ELF-1 (cell line): ENCODE measurements at regions not wholly inside any gene's neighbourhood (a gene's known extent, or its start where the extent isn't known, plus 50 kb on each side); places are given as distances from the start of the nearest gene placed in this dataset.
"Not testable (repeated sequence)": the region's sequence is repeated elsewhere in the genome, so short reads cannot be mapped to it uniquely, and the experiment has no call there.

Experiments used
- DNase-seq: peaks from one replicate; pipeline ENCODE4 v3.0.0-alpha.2; 2016; ENCODE audit warnings: low read depth, low spot score

DNA sequence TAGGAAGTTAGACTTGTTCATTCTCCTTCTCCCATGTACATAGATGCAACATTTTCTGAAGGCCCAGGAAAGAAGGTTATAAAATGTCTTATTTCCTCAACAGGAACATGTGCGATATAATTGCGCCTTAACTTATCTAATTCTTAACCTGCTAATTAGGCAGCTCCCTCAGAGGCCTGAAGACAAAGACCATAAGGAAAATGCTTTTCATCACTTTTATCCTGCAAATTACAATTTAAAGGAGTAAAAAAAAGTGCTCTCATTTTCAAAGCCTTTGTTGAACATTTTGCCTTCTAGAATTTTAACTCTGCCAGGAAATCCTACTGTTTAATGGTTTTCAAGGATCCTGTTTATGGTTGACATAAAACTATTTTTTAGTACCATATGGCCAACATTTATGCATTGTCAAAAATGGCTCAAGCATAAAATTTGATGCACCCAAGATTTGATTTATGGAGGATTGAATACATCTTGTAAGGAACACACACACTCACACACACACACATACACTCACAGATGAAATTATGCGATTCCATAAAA lies 660.4 kb upstream of the TMEM132C start:
- DNase-seq: no peak

DNA sequence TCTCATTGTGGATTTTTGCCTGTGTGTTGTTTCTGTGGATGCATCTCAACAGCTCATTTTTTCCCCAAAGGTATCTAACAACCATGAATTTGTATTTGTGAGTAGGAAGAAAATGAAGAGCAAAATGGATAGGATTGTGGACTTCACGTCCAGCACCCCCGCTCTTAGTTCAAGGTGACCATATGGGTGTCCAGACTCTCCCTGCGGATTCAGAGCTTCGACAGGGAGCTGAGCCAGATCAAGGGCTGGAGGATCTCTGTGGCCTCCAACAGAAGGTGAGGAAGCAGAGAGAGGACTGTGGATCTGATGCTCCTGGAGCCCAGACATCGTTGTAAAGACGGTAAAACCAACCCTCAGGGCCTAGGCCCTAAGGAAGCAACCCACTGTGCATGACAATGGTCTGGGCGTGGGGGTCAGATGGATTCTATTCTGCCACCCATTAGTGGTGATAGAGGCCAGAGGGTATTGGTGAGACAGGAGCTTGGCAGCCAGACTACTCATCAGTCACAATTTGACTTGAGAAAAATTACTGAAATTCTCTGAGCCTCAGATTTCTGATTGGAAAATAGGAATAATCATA lies 659.7 kb upstream of the TMEM132C start:
- DNase-seq: peak; percentile 88

DNA sequence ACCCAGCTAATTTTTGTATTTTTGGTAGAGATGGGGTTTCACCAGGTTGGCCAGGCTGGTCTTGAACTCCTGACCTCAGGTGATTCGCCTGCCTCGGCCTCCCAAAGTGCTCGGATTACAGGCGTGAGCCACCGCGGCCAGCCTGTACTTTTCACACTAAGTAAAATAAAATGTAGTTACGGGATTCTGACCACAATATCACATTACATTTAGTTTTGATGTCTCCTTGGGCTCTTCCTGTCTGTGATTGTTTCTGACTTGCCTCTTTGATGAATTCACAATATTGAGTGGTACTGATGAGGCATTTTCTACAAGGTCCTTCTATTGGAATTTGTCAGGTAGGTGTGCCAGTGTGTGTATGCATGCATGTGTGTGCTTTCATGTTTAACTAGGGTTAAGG lies 658.6 kb upstream of the TMEM132C start:
- DNase-seq: not testable (repeated sequence)

DNA sequence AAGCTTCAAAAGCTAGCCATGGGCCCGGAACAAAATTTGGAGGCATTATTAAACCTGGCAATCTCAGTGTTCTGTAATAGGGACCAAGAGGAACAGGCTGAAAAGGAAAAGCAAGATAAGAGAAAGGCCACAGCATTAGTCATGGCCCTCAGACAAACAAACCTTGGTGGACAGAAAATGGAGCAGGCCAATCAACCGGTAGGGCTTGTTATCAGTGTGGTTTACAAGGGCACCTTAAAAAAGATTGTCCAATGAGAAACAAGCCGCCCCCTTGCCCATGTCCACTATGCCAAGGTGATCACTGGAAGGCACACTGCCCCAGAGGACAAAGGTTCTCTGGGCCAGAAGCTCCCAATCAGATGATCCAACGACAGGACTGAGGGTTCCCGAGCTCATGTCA lies 653.9 kb upstream of the TMEM132C start:
- DNase-seq: no peak

DNA sequence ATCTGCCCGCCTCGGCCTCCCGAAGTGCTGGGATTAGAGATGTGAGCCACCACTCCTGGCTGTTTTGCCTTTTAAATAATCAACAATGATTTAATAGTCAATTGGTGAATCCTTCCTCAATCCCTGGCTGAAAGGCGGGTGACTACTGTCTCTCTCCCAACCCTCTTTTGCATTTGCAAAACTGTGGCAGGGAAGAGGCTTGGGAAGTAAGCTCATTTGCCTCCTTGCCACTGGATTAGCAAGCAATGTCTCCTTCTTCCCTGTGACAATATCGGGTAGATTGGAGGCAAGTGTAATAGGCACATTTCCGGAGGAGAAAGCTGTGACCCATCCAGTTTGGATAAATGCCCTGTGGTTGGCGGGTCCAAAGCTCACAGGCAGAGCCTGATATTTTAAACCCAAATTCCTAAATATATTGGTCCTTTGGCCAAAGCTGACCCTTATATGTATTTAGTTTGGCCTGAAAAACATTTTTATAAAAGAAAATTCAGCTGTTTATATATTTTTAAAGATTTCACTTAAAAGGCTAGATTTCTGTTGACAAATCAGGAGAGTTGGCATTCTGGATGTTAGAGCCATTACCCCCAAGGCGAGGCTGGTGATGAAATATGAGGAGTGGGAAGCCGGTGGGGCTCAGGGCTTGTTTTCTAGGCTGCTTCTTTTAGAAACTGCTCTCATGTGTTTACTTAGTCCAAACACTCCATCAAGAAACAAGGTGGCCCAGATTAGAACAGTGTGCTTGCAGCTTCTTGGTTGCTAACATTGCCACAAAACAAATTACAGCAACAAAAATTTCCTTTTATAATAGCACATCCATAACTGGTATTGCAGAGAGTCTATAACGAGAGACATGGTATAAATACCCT lies 646.9 kb upstream of the TMEM132C start:
- peak; percentile 16 for DNase-seq

DNA sequence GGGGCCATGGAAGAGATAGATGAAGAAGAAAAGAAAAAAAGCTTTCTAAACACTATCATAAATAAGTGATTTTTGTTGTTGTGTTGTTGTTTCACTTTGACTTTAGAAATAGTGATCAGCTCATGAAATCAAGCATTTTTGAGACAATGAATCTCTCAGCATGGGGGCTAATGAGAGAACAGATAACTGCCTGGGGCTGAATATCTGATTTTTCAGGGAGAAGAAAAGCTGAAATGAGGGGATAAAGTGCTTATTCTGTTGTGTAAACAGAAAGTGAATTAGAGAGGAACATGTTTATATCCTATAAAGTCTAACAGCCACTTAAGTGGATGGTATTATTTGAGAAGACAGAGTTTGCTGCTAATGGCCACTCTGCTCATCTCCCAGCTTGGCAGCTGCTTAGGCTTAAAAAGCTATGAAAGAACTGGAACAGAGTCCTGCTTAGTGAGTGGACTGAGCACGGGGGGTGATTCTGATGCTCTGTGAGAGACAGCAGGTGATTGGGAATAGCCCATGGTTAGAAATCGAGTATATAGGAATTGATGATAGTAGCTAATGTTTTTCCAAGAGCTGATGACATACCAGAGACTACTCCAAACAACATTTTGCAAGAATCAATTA lies 646.1 kb upstream of the TMEM132C start:
- no peak for DNase-seq

DNA sequence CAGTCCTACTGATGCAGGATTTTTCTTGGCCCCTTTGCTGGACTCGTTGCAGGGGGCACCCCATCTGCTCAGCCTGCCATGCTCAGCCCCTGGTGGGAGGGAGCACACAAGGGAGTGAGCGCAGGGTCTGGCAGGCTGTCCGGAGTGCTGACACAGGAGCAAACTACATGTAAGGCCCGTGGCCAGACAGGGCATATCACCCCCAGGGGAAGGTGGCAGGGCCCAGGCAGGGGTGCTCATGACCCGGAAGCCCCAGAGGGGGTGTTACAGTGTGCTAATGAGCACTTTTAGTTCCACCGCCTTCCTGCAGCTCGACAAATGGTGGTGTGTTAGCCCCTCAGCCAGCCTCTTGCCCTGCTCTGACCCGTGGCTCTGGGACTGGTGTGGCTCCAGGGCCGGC lies 645.6 kb upstream of the TMEM132C start:
- DNase-seq: no peak

DNA sequence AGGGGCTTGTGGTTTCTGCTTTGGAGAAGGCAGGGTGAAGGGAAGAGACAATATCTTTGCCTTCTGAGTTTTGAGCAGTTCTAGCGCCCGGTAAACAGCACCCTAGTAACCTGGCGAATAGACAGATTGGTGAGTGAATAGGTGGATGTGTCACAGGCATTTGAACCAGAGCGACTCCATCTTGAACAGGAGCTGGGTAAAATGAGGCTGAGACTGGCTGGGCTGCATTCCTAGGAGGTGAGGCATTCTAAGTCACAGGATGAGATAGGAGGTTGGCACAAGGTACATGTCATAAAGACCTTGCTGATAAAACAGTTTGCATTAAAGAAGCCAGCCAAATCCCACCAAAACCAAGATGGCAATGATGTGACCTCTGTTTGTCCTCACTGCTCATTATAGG lies 643.6 kb upstream of the TMEM132C start:
- no peak for DNase-seq

DNA sequence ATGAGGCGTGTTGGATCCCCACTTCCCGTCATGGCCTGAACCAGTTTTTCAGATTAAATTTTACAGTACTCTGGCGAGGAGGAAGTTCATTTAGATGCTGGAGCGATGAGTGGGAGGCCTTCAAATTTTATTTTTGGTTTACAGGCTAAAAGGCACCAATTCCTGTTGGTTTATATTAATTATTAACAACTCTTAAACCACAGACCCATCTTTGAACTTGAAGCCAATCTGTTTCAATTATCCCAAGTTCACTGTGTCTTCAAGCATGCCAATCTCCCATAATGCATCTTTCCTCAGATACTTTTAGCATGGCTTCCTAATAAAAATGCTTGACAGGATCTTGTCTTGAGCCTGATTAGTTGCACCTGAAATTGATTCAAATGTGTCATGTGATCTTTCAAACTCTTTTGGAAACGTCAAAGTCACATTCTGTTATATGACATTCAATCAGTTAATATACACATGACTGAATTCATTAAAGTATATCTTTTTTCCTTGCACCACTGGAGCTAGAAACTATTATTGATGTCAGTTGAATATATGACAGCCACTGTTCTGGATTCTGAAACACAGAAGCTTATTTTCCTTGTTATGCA lies 641.7 kb upstream of the TMEM132C start:
- DNase-seq: no peak

DNA sequence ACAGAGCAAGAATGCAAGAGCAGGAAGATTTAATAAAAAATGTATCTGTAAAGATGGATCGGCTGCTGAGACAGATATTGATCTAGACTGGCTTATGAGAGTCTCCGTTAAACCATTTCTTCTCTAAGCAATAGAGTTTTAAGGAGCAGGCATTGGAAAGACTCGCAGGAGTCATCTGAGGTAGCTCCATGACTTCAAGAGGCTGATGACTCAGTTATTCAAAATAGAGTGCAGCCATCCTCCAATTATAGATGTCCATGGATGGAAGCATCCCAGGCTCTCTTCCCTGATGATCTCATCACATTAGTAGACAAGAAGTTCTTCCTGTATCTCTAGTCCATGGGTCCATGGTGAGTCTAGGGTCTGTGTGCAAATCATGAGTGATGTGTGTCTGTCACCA lies 638.3 kb upstream of the TMEM132C start:
- no peak for DNase-seq

DNA sequence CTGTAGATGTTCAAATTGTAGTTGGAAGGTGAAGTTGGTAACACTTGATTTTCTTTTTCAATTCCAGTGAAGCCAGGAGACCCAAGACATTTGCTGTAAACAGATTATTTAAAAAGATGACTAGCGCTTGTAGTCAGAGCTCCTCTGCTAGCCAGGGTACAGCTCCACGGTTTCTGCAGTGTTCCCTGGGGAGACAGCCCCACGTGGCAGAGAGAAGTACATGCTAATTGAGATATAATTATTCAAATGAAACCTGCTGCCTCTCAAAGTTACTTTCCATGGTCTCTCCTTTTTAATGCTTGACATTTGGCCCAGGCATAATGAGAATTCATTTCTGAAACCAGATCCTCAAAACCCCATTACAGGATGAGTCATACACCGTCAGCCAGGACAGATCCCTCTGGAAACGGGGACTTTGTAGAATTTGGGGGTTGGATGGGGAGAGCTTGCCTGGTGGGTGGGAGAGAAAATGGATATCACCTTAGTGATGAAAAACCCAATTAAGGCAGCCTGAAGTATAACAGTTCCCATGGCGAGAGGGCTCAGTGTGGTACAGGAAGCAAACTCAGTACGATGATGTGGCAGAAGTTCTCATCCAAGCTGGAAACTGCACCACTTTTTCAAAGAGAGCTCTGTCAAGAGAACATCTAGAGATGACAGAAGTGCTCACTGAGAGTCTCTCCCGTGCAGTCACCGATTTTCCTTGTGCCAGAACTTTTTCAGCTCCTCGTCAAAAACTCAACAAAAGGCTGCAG lies 637.7 kb upstream of the TMEM132C start:
- DNase-seq: no peak

DNA sequence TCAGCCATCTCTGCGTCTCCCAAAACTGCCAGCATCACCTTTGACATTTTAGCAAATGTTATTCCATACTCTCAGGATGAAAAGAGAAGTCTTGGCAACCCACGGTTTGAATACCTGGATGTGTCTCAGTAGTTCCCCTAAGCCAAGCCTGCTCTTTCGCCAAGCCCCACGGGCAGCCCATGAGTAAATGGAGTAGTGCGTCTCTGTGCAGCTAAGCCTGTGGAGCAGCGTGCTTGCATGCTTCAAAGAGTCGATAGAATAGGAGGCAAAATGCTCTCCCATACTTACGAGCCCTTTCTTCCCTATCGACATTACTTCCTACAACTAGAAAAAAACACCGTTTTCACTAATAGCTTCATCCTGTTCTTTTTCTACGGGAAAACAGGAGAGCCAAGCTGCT lies 634.5 kb upstream of the TMEM132C start:
- no peak for DNase-seq

DNA sequence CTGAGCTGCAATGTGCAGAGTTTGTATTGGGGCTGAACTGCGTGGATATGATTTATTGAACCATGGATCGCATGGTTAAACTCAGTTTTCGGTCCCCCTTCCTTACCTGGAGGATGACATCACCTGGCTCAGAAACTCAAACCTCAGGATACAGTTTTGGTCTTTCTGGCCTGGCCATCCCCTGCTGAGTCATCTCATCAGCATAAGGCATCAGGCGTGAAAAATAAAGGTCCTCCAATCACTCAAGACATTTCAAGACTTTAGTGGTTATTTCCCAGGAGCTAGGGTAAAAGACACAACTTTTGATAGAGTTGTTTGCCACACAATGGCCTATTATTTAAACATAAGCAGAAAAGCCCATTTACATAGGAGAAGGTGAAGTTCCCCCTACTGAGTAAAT lies 631.1 kb upstream of the TMEM132C start:
- no peak for DNase-seq

DNA sequence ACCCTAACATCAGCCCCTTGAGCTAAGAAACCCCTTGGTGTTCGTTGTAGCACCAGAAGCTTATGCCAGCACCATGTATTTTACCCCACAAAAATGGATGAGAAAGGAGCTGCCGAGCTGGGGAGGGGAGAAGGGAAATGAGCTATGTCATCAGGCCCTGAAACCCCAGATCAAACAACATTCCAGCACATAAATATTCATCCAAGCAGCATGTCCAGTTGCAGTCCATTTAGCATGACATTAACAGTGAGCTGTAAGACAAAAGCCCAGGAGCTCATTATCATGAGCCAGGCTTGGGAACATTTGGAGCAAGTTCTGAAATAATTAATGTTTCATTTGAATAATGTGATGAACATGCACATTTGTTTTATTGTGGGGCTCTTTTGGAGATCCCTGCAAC lies 630.1 kb upstream of the TMEM132C start:
- no peak for DNase-seq

DNA sequence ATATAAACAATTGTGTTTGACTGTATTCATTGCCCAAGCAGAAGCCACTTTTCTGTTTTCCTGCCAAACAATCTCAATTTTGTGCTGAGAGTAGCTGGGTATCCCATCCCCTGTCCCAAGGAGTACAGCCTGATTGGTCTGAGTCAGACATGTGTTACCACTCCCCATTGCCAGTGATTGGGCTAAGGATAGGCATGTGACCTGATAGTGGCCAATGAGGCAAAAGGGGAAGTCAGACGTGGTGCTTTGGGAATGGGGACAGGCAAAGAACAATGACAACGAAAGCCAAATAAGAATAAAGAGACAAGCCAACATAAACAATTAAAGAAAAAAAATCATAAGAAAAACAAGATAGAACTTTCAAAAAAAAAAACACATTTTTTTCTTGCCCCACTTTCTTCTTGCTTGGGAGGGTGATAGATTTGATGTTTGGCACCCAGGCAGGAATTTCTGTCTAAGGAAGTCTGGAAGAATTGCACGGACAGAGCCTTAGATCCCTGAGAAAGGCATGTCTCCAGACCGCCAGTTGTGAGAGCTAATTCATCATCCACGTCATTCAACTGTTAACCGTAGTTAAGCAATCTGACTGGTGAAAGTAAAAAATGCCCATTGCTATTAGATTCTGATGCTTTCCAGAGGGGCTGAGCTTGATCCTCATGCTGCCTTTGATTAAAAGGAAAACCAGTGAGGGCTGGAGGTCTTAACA lies 626.6 kb upstream of the TMEM132C start:
- peak; percentile 5 for DNase-seq

DNA sequence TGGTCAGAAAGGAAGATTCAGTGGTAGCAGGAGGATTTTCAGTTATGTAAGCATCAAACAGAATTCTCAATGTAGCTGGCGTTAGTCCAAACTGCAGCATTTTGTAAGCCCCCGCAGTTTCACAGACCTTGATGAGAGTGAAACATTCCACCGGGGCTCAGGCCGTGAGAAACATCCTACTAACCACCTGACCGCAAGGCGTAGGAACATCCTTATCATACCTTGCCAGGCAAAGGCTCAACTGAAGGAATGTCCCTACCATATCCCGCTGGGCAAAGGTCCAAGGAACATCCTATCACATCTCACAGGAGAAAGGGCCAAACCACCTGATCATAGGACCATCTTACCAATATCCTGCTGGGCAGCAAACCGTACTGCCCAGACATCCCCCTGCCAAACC lies 624.8 kb upstream of the TMEM132C start:
- no peak for DNase-seq

DNA sequence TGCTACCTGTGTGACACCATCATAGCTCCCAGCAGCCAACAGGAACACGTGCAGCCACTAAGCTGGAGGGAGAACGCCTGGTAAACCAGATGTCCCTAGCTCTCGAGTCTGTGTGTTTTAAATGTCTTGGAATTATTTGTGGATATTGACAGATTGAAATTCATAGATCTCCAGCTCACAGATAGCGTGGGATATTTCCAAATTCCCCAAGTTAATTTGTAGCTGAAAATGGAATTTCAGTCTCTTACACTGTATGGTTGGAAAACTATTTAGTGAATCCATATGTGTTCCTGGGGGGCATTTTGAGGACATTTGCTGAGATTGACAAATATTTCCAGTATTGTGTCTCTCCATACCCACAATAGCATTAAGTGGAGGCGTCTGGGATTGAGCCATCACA lies 618.6 kb upstream of the TMEM132C start:
- no peak for DNase-seq

DNA sequence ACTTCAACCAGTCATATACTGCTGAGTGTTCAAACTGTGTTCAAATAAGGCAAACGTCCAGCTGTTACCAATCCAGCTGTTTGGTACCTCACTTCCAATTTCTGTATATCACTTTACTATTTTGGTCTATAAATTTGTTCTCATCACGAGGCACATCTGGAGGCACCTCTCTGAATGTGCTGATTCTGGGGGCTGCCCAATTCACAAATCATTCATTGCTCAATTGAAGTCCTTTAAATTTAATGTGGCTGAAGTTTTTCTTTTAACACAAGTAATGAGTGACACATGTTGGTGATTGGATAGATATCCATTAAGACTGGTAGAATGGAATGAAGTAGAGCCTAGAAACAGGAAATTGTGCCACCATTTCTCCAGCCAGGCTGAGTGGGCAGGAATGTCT lies 617.0 kb upstream of the TMEM132C start:
- DNase-seq: no peak

DNA sequence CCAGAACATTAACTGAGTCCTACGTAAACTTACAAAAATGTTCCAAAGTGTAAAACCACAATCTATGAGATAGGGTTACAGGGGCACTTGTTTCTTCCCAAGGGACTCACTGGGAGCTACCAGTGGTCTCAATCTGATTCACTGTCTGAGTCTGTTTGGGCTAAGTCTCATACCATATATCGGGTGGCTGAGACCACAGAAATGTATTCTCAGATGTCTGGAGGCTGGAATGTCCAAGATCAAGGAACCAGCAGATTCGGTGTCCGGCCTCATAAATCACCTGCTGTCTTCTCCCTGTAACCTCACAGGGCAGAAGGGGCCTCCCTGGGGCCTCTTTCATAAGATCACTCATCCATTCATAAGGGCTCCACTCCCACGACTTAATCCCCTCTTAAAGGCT lies 616.3 kb upstream of the TMEM132C start:
- no peak for DNase-seq

DNA sequence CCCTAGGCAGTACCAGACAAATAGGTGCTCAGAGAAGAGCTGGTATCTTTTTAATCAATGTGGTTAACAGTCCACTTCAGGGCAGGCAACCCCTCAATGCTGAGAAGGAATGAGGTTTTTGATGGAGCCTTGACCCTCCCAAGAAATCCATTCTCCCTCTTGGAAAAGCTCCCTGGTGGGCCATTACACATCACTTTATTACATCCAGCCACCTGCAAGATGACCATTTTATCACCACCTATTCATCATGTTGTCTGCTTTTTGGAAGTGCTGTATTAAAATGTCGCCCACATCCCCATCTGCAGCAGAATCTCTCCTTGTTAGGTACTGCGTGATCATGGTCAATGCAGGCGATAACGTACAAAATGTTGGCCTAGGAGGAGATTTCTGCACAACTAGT lies 614.7 kb upstream of the TMEM132C start:
- no peak for DNase-seq

DNA sequence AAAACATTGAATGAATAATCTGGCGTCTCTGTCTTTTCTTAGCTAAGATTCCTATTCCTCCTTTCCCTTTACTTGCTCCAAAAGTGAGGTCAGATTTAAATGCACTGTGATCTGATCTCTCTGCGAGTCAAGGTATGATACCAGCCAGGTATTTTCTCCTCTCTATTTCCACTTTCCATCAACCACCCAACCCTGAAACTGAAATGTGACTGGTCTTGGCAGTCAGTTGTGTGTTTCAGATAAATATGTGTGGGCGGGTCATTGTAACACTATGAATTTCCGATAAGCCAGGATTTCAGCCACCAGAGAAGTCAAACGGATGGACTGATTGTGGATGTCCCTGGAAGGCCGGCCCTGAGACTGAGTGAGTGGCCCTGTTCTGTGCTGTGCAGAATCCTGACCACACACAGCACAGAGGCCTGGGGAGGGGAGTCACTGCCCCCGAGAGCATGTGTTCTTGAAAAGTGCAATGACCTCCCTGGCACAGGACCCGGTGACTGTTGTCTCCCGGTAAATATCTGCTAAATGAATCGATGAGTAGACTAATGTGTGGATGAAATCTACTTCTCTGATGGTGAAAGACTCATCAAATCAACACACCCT lies 612.5 kb upstream of the TMEM132C start:
- DNase-seq: no peak
